HepG2 (cell line): ENCODE measurements at regions not wholly inside any gene's neighbourhood (a gene's known extent, or its start where the extent isn't known, plus 50 kb on each side); places are given as distances from the start of the nearest gene placed in this dataset.

ENCODE experiments used
- ATF4 ChIP-seq, 2 experiments: fragments of 450-650 bp in 1 of 2; sonication (generic) in 1 of 2; formaldehyde crosslinking; IDR thresholded peaks; 2 replicates each; pipeline versions ENCODE4 v1.5.0 to v1.8.0; 2020 to 2022; ENCODE audit warnings: mild to moderate bottlenecking in 1 of 2, missing genetic modification reagents in 1 of 2
- DRAP1 ChIP-seq: IDR thresholded peaks from 2 replicates; pipeline ENCODE4 v1.6.1; 2016; ENCODE audit warnings: missing genetic modification reagents, missing compliant biosample characterization
- EEA1 ChIP-seq: sonication (generic); formaldehyde crosslinking; IDR thresholded peaks from 2 replicates; pipeline ENCODE4 v1.5.1; 2020; ENCODE audit warnings: mild to moderate bottlenecking, missing genetic modification reagents, borderline replicate concordance
- GTF3A ChIP-seq: sonication (generic); formaldehyde crosslinking; conservative IDR thresholded peaks from 2 replicates; pipeline ENCODE4 v1.4.0; 2020; ENCODE audit warnings: mild to moderate bottlenecking, missing genetic modification reagents
- HES4 ChIP-seq: sonication (generic); formaldehyde crosslinking; IDR thresholded peaks from 2 replicates; pipeline ENCODE4 v1.9.0; 2021; ENCODE audit warnings: mild to moderate bottlenecking, missing genetic modification reagents, borderline replicate concordance
- HMGA1 ChIP-seq: sonication (generic); formaldehyde crosslinking; conservative IDR thresholded peaks from 2 replicates; pipeline ENCODE4 v1.4.0; 2020; ENCODE audit warnings: missing genetic modification reagents
- MEF2D ChIP-seq: sonication (generic); formaldehyde crosslinking; IDR thresholded peaks from 2 replicates; pipeline ENCODE4 v1.5.1; 2020; ENCODE audit warnings: mild to moderate bottlenecking, missing genetic modification reagents
- PLRG1 ChIP-seq: fragments of 450-650 bp; conservative IDR thresholded peaks from 2 replicates; pipeline ENCODE4 v1.6.1; 2016
- ZNF350 ChIP-seq: sonication (generic); formaldehyde crosslinking; IDR thresholded peaks from 2 replicates; pipeline ENCODE4 v1.4.0; 2020; ENCODE audit warnings: mild to moderate bottlenecking, low read depth, missing genetic modification reagents, borderline replicate concordance
- ZSCAN22 ChIP-seq: sonication (generic); formaldehyde crosslinking; IDR thresholded peaks from 2 replicates; pipeline ENCODE4 v1.4.0; 2020; ENCODE audit warnings: mild to moderate bottlenecking, missing genetic modification reagents
- TF ChIP-seq, protein P1 (sequence below): sonication (generic); formaldehyde crosslinking; IDR thresholded peaks from 2 replicates; pipeline ENCODE4 v1.8.1; 2022; ENCODE audit warnings: mild to moderate bottlenecking, missing genetic modification reagents
- TF ChIP-seq, protein P2 (sequence below): sonication (generic); formaldehyde crosslinking; IDR thresholded peaks from 2 replicates; pipeline ENCODE4 v1.4.0; 2020; ENCODE audit warnings: missing genetic modification reagents, borderline replicate concordance
- TF ChIP-seq, protein P3 (sequence below): IDR thresholded peaks from 2 replicates; pipeline ENCODE4 v1.6.1; 2012; ENCODE audit warnings: low read length, improper control_type of control experiment
- TF ChIP-seq, protein P4 (sequence below): sonication (generic); formaldehyde crosslinking; IDR thresholded peaks from 2 replicates; pipeline ENCODE4 v1.8.1; 2023; ENCODE audit warnings: mild to moderate bottlenecking, inconsistent platforms, moderate library complexity, missing genetic modification reagents, borderline replicate concordance
- TF ChIP-seq, protein P5 (sequence below): sonication (generic); formaldehyde crosslinking; IDR thresholded peaks from 2 replicates; pipeline ENCODE4 v1.5.1; 2020; ENCODE audit warnings: mild to moderate bottlenecking, missing genetic modification reagents, borderline replicate concordance

GRCh38 chr2:111698743-111699554, 185.0 kb downstream of the ANAPC1 start (continued):
- TF ChIP-seq ATF4 (CRISPR knock-in tag; IDR thresholded peaks at IDR 0.05) (0 out of 4 replicates have a peak, but pooled peaks of 1 of the 2 experiments have one; percentile 62), HES4 (no peak), EEA1 (CRISPR knock-in tag) (no peak), DRAP1 (CRISPR knock-in tag) (no peak), HMGA1 (CRISPR knock-in tag) (no peak), ZSCAN22 (CRISPR knock-in tag) (no peak), MEF2D (CRISPR knock-in tag) (peak; percentile 46; the same call in 1 of the 2 replicates), ZNF350 (CRISPR knock-in tag) (peak; percentile 85), GTF3A (CRISPR knock-in tag) (no peak; the same call in 1 of the 2 replicates), PLRG1 (no peak)
- TF ChIP-seq, protein P1, sequence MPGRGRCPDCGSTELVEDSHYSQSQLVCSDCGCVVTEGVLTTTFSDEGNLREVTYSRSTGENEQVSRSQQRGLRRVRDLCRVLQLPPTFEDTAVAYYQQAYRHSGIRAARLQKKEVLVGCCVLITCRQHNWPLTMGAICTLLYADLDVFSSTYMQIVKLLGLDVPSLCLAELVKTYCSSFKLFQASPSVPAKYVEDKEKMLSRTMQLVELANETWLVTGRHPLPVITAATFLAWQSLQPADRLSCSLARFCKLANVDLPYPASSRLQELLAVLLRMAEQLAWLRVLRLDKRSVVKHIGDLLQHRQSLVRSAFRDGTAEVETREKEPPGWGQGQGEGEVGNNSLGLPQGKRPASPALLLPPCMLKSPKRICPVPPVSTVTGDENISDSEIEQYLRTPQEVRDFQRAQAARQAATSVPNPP: no peak
- TF ChIP-seq, protein P2, sequence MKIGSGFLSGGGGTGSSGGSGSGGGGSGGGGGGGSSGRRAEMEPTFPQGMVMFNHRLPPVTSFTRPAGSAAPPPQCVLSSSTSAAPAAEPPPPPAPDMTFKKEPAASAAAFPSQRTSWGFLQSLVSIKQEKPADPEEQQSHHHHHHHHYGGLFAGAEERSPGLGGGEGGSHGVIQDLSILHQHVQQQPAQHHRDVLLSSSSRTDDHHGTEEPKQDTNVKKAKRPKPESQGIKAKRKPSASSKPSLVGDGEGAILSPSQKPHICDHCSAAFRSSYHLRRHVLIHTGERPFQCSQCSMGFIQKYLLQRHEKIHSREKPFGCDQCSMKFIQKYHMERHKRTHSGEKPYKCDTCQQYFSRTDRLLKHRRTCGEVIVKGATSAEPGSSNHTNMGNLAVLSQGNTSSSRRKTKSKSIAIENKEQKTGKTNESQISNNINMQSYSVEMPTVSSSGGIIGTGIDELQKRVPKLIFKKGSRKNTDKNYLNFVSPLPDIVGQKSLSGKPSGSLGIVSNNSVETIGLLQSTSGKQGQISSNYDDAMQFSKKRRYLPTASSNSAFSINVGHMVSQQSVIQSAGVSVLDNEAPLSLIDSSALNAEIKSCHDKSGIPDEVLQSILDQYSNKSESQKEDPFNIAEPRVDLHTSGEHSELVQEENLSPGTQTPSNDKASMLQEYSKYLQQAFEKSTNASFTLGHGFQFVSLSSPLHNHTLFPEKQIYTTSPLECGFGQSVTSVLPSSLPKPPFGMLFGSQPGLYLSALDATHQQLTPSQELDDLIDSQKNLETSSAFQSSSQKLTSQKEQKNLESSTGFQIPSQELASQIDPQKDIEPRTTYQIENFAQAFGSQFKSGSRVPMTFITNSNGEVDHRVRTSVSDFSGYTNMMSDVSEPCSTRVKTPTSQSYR (CRISPR knock-in tag): no peak
- TF ChIP-seq, protein P3, sequence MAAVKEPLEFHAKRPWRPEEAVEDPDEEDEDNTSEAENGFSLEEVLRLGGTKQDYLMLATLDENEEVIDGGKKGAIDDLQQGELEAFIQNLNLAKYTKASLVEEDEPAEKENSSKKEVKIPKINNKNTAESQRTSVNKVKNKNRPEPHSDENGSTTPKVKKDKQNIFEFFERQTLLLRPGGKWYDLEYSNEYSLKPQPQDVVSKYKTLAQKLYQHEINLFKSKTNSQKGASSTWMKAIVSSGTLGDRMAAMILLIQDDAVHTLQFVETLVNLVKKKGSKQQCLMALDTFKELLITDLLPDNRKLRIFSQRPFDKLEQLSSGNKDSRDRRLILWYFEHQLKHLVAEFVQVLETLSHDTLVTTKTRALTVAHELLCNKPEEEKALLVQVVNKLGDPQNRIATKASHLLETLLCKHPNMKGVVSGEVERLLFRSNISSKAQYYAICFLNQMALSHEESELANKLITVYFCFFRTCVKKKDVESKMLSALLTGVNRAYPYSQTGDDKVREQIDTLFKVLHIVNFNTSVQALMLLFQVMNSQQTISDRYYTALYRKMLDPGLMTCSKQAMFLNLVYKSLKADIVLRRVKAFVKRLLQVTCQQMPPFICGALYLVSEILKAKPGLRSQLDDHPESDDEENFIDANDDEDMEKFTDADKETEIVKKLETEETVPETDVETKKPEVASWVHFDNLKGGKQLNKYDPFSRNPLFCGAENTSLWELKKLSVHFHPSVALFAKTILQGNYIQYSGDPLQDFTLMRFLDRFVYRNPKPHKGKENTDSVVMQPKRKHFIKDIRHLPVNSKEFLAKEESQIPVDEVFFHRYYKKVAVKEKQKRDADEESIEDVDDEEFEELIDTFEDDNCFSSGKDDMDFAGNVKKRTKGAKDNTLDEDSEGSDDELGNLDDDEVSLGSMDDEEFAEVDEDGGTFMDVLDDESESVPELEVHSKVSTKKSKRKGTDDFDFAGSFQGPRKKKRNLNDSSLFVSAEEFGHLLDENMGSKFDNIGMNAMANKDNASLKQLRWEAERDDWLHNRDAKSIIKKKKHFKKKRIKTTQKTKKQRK: no peak
- TF ChIP-seq, protein P4, sequence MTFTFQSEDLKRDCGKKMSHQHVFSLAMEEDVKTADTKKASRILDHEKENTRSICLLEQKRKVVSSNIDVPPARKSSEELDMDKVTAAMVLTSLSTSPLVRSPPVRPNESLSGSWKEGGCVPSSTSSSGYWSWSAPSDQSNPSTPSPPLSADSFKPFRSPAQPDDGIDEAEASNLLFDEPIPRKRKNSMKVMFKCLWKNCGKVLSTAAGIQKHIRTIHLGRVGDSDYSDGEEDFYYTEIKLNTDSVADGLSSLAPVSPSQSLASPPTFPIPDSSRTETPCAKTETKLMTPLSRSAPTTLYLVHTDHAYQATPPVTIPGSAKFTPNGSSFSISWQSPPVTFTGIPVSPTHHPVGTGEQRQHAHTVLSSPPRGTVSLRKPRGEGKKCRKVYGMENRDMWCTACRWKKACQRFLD (CRISPR knock-in tag): no peak
- TF ChIP-seq, protein P5, sequence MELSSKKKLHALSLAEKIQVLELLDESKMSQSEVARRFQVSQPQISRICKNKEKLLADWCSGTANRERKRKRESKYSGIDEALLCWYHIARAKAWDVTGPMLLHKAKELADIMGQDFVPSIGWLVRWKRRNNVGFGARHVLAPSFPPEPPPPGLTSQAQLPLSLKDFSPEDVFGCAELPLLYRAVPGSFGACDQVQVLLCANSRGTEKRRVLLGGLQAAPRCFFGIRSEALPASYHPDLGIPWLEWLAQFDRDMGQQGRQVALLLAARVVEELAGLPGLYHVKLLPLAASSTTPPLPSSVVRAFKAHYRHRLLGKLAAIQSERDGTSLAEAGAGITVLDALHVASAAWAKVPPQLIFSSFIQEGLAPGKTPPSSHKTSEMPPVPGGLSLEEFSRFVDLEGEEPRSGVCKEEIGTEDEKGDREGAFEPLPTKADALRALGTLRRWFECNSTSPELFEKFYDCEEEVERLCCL (CRISPR knock-in tag): no peak
